ENCODE measurements at regions not wholly inside any gene's neighbourhood (a gene's known extent, or its start where the extent isn't known, plus 50 kb on each side); places are given as distances from the start of the nearest gene placed in this dataset.

GRCh38 chr2:147096671-147097070 is 748.2 kb upstream of the ACVR2A start:
- Histone ChIP-seq H3K9me3 (replicated peaks in 1 of 3) (no peaks in the 10 kb centered on the region), H3K4me3 (no peak overlapping the region), H3K27me3 (no peaks in the 10 kb centered on the region), H3K36me3 (replicated peaks in 1 of 2) (no peaks in the 10 kb centered on the region), H3K27ac (no peak overlapping the region), H3K4me1 (replicated peaks in 1 of 2) (no peaks in the 10 kb centered on the region)
- DNase-seq, result no peak
- TF ChIP-seq CTCF (IDR thresholded peaks at IDR 0.05), result no peak
- TF ChIP-seq POLR2A (IDR thresholded peaks at IDR 0.05), result no peak
- intact Hi-C loops (cut with DNase I), result no loop called here

- H3K4me3 ChIP-seq, result no peak overlapping the region
- H3K4me1 ChIP-seq (replicated peaks in 1 of 2), result no peaks in the 10 kb centered on the region
- H3K27me3 ChIP-seq, result no peaks in the 10 kb centered on the region
- no peak for DNase-seq
- no peaks in the 10 kb centered on the region for H3K9me3 ChIP-seq (replicated peaks in 1 of 3)
- intact Hi-C loops (cut with DNase I), result no loop called here
- H3K27ac ChIP-seq, result no peak overlapping the region
- no peaks in the 10 kb centered on the region for H3K36me3 ChIP-seq (replicated peaks in 1 of 2)
- TF ChIP-seq POLR2A (IDR thresholded peaks at IDR 0.05) (no peak), CTCF (IDR thresholded peaks at IDR 0.05) (no peak)
- 74 to 85% (median 77%) methylated on average over 2 of the region's 2 CpGs for WGBS, 4 donors
Observed at GRCh38 chr2:147095376-147095775, 749.5 kb upstream of the ACVR2A start.

DNA sequence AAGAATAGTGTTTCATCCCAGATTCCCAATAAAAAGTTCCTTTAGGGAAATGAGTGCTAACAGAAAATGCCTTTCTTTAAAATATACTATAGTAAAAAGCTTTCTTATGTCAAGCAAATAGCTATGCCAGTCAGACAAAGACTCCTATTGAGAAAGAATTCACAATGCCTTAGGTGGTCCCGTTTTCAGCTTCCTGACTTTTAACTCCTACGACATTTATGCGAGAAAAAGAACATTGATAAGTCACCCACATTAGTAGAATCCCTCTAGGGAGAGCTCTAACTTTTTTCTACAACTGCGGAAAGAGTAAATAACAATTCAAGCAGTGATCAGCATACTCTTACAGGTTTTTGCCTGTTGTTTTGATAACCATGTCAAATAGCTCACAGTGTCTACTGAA is 750.8 kb upstream of the ACVR2A start:
- no peak for DNase-seq
- WGBS, 4 donors, result 41 to 55% (median 49%) methylated on average over 4 of the region's 4 CpGs
- no peaks in the 10 kb centered on the region for H3K36me3 ChIP-seq (replicated peaks in 1 of 2)

DNA sequence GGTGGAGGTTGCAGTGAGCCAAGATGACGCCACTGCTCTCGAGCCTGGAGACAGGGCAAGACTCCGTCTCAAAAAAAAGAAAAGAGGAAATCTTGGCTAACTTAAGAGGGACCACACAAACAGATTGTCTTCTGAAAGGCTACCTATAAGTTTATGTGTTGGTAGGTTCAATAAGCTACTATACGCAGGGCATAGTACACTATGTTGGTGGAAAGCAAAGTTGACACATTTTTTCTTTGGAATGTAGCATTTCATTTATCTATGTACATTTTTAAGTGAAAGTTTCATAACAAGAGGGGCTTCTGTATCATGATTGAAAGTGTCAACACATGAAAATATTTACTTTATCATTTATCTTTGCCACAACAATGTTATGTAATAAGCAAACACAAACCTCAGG is 752.6 kb upstream of the ACVR2A start:
- Histone ChIP-seq H3K4me3 (no peak overlapping the region), H3K27me3 (no peaks in the 10 kb centered on the region), H3K9me3 (replicated peaks in 1 of 3) (no peaks in the 10 kb centered on the region), H3K36me3 (replicated peaks in 1 of 2) (no peaks in the 10 kb centered on the region), H3K4me1 (replicated peaks in 1 of 2) (no peaks in the 10 kb centered on the region), H3K27ac (no peak overlapping the region)
- intact Hi-C loops (cut with DNase I), result no loop called here
- no peak for DNase-seq
- 84 to 97% (median 92%) methylated on average over 4 of the region's 4 CpGs for WGBS, 4 donors
- no peak for TF ChIP-seq POLR2A (IDR thresholded peaks at IDR 0.05)
- no peak for TF ChIP-seq CTCF (IDR thresholded peaks at IDR 0.05)

More for the DNA sequence above, 750.8 kb upstream of the ACVR2A start:
- no peak for TF ChIP-seq CTCF (IDR thresholded peaks at IDR 0.05)
- H3K9me3 ChIP-seq (replicated peaks in 1 of 3), result no peaks in the 10 kb centered on the region
- no peaks in the 10 kb centered on the region for H3K27me3 ChIP-seq
- no peaks in the 10 kb centered on the region for H3K4me1 ChIP-seq (replicated peaks in 1 of 2)
- no peak overlapping the region for H3K4me3 ChIP-seq
- no peak overlapping the region for H3K27ac ChIP-seq
- intact Hi-C loops (cut with DNase I), result no loop called here
